ENCODE measurements at regions not wholly inside any gene's neighbourhood (a gene's known extent, or its start where the extent isn't known, plus 50 kb on each side); places are given as distances from the start of the nearest gene placed in this dataset.

GRCh38 chr16:85348065-85348840 is 236.0 kb upstream of the CIBAR2 start:
- DNase-seq: no peak

GRCh38 chr16:85348911-85349334 is 236.7 kb upstream of the CIBAR2 start:
- DNase-seq: no peak

- DNase-seq: no peak
Observed at GRCh38 chr16:85349365-85350145, 237.3 kb upstream of the CIBAR2 start.

GRCh38 chr16:85350146-85350728 is 238.0 kb upstream of the CIBAR2 start:
- no peak for DNase-seq

- peak; percentile 65 to 90 for DNase-seq
Observed at GRCh38 chr16:85350973-85351372, 238.7 kb upstream of the CIBAR2 start.

GRCh38 chr16:85353013-85353412 is 240.7 kb upstream of the CIBAR2 start:
- DNase-seq: no peak

GRCh38 chr16:85353839-85354685 is 241.8 kb upstream of the CIBAR2 start:
- no peak for DNase-seq

- no peak for DNase-seq
Observed at GRCh38 chr16:85354686-85355514, 242.6 kb upstream of the CIBAR2 start.

GRCh38 chr16:85355515-85355837 is 243.2 kb upstream of the CIBAR2 start:
- no peak for DNase-seq

GRCh38 chr16:85356157-85356556 is 243.9 kb upstream of the CIBAR2 start:
- DNase-seq: no peak

- no peak for DNase-seq
Observed at GRCh38 chr16:85357323-85357722, 245.1 kb upstream of the CIBAR2 start.

- no peak for DNase-seq
Observed at GRCh38 chr16:85357924-85358505, 245.7 kb upstream of the CIBAR2 start.

- DNase-seq: no peak
Observed at GRCh38 chr16:85358704-85359146, 246.5 kb upstream of the CIBAR2 start.

GRCh38 chr16:85359147-85359822 is 247.0 kb upstream of the CIBAR2 start:
- DNase-seq: no peak

GRCh38 chr16:85360323-85361277 is 248.3 kb upstream of the CIBAR2 start:
- DNase-seq: no peak

GRCh38 chr16:85361441-85362118 is 249.3 kb upstream of the CIBAR2 start:
- DNase-seq: no peak

- no peak for DNase-seq
Observed at GRCh38 chr16:85362443-85362842, 250.2 kb upstream of the CIBAR2 start.

GRCh38 chr16:85363427-85363826 is 249.7 kb upstream of the GSE1 start:
- no peak for DNase-seq

- peak in 1 of 2 experiments; percentile 8 for DNase-seq
Observed at GRCh38 chr16:85363881-85364280, 249.2 kb upstream of the GSE1 start.

Data from SW 1271 (cell line).